Stomach (tissue), 8 donors: ENCODE measurements at regions not wholly inside any gene's neighbourhood (a gene's known extent, or its start where the extent isn't known, plus 50 kb on each side); places are given as distances from the start of the nearest gene placed in this dataset.
"Not testable (repeated sequence)": the region's sequence is repeated elsewhere in the genome, so short reads cannot be mapped to it uniquely, and the experiment has no call there.

Source experiments
- DNase-seq, 2 donors: peaks; one replicate each; pipeline versions ENCODE4 v3.0.0 to v3.0.0-alpha.2; 2013 to 2019
- H3K27ac ChIP-seq, 5 donors: fragments of 200-600 bp in 4 of 5; sonication (generic) in 4 of 5; one replicate each; pipeline ENCODE4 v1.5.1; 2013 to 2019; ENCODE audit warnings: mild to moderate bottlenecking in 1 of 5, moderate library complexity in 1 of 5
- H3K27me3 ChIP-seq, 3 donors: fragments of 200-600 bp; sonication (generic); one replicate each; pipeline ENCODE4 v1.5.1; 2017 to 2019; ENCODE audit warnings: mixed run types in 1 of 3
- H3K36me3 ChIP-seq, 4 donors: fragments of 200-600 bp; sonication (generic); 1 replicate in 3 of 4; 2 replicates in 1 of 4; pipeline ENCODE4 v1.5.1; 2016 to 2019
- H3K4me1 ChIP-seq, 4 donors: fragments of 200-600 bp; sonication (generic); one replicate each; pipeline ENCODE4 v1.5.1; 2016 to 2019
- H3K4me3 ChIP-seq, 4 donors: fragments of 200-600 bp; sonication (generic) in 3 of 4; one replicate each; pipeline ENCODE4 v1.5.1; 2016 to 2019; ENCODE audit warnings: mild to moderate bottlenecking in 1 of 4
- H3K9me3 ChIP-seq, 4 donors: fragments of 200-600 bp; sonication (generic); one replicate each; pipeline ENCODE4 v1.5.1; 2016 to 2019
- EP300 ChIP-seq: sonication (generic); formaldehyde crosslinking; IDR thresholded peaks from one replicate; pipeline ENCODE4 v1.6.1; 2017; ENCODE audit warnings: antibody characterized with exemption
- POLR2A ChIP-seq, 4 donors: fragments of 450-650 bp; IDR thresholded peaks; one replicate each; pipeline ENCODE4 v1.6.1; 2016; ENCODE audit warnings: antibody characterized with exemption in 4 of 4, control low read depth in 2 of 4, mild to moderate bottlenecking in 1 of 4, moderate library complexity in 1 of 4
- POLR2AphosphoS5 ChIP-seq, 3 donors: sonication (generic); formaldehyde crosslinking; IDR thresholded peaks; one replicate each; pipeline ENCODE4 v1.6.1; 2016; ENCODE audit warnings: antibody characterized with exemption in 3 of 3
- WGBS, 5 donors: extraction: QIAGEN DNeasy Blood & Tissue Kit in 3 of 5; methylation state at CpG; one replicate each; pipeline versions ENCODE4 v1.1.5 to v1.1.7; 2013 to 2018; 5-methylcytosine and 5-hydroxymethylcytosine counted together
- intact Hi-C: fragments of 100-400 bp; cut with DNase I; formaldehyde crosslinking; loops from one replicate; pipeline ENCODE4 v1.15.1; 2023; ENCODE audit warnings: low total_unique reads
- TF ChIP-seq, protein P1 (sequence below), 7 experiments: fragments of 450-650 bp in 4 of 7; fragments of 200-600 bp in 3 of 7; sonication (generic) in 3 of 7; IDR thresholded peaks; one replicate each; pipeline ENCODE4 v1.5.1; 2016 to 2019; ENCODE audit warnings: antibody characterized with exemption in 7 of 7, control low read depth in 2 of 7, mild to moderate bottlenecking in 1 of 7
- donor health status: healthy with polysubstance abuse.
- donor health status: Bipolar disorder and iron deficiency.
- donor health status: healthy.

DNA sequence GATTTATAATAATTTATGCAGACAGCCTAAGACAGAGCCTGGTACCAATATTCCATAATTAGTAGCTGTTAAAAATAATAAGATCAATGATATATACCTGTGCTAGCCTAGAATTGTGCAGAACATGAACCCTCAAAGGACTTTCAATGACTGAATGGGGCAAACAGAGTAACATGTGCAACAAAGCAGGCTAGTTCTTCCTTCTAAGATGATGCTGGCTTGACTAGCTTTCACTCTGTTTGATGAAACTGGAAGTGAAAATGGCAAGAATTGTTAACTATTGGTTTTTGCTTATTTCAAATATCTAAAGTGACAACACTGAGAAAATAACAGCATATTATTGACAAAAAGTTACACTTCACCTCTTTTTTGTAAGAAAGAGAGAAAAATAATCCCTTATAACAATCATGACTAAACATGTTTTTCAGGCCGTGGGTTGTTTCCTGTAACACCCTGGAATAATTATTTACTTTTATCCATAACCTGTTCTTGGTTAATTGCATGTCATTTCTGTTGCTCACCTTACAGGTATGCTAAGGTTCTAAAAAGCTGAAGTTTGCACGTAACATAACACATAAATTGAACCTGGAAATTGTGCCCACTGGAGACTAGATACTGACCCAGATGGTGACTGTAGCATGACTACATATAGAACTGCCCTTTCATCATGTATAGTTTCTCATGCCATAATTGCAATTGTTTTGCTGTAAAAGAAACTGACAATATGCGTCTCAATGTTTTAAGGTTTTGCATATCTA is 108.7 kb downstream of the C18orf54 start:
- H3K9me3 ChIP-seq, result peaks cover 0 to 7% (median 2%) of the 10 kb centered on the region in 4 donors
- TF ChIP-seq POLR2AphosphoS5 (IDR thresholded peaks at IDR 0.05) (no peak), POLR2A (IDR thresholded peaks at IDR 0.05) (no peak), EP300 (no peak)
- TF ChIP-seq, protein P1, sequence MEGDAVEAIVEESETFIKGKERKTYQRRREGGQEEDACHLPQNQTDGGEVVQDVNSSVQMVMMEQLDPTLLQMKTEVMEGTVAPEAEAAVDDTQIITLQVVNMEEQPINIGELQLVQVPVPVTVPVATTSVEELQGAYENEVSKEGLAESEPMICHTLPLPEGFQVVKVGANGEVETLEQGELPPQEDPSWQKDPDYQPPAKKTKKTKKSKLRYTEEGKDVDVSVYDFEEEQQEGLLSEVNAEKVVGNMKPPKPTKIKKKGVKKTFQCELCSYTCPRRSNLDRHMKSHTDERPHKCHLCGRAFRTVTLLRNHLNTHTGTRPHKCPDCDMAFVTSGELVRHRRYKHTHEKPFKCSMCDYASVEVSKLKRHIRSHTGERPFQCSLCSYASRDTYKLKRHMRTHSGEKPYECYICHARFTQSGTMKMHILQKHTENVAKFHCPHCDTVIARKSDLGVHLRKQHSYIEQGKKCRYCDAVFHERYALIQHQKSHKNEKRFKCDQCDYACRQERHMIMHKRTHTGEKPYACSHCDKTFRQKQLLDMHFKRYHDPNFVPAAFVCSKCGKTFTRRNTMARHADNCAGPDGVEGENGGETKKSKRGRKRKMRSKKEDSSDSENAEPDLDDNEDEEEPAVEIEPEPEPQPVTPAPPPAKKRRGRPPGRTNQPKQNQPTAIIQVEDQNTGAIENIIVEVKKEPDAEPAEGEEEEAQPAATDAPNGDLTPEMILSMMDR (IDR thresholded peaks at IDR 0.05), result no peak
- intact Hi-C loops, result no loop called here
- H3K27me3 ChIP-seq, result no peaks in the 10 kb centered on the region
- H3K36me3 ChIP-seq, result no peaks in the 10 kb centered on the region
- 81 to 87% (median 85%) methylated on average over 3 of the region's 3 CpGs for WGBS, 5 donors
- no peak for DNase-seq
- no peak overlapping the region for H3K4me3 ChIP-seq
- no peak overlapping the region for H3K27ac ChIP-seq
- H3K4me1 ChIP-seq, result no peaks in the 10 kb centered on the region

DNA sequence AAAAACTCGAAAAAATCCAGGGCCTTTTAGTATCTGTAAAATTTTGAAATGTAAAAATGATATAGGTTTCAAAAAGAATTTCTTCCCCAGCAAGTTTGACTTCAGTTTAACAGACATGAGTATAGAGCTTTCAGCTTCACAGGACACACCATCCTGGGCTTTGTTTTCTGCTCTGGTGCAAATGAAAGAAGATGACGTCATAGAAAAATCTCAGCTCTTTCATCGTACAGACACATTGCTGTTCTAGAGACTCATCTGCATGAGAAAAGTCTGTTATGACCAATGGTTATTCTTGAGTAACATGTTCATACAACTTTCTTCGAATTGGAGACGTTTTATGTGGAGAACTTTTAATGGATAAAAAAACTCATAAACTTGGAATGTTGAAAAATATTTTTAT is 111.7 kb upstream of the DYNAP start:
- TF ChIP-seq, protein P1 (IDR thresholded peaks at IDR 0.05), result no peak
- no peak for TF ChIP-seq EP300
- TF ChIP-seq POLR2A (IDR thresholded peaks at IDR 0.05), result no peak
- TF ChIP-seq POLR2AphosphoS5 (IDR thresholded peaks at IDR 0.05), result no peak
- intact Hi-C loops, result no loop called here
- Histone ChIP-seq H3K9me3 (no peaks in the 10 kb centered on the region), H3K4me3 (no peak overlapping the region), H3K27me3 (no peaks in the 10 kb centered on the region), H3K36me3 (no peaks in the 10 kb centered on the region), H3K4me1 (no peaks in the 10 kb centered on the region), H3K27ac (no peak overlapping the region)
- WGBS, 5 donors, result 66 to 73% (median 67%) methylated on average over 5 of the region's 5 CpGs
- DNase-seq, result peak in 1 of 2 donors; percentile 3

DNA sequence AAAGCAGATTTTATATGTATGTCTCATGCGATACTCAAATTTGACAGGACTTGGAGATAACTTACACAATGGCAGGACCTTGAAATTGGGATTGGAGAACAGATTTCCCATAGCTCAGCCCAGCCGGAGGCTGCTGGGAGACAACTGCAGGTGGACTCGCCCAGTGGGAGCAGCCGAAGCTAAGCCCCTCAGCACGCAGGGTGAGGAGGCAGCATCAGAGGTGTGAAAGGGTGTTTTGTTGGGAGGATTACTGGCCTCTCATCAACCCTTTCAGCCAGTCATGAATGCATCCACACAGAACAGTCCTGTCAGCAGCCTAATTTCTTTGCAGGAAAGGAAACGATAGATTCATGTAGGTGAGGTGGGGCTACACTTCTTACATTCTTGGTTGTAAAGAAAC is 110.4 kb upstream of the DYNAP start:
- intact Hi-C loops, result no loop called here
- no peak overlapping the region for H3K4me3 ChIP-seq
- H3K27ac ChIP-seq, result no peak overlapping the region
- TF ChIP-seq, protein P1 (IDR thresholded peaks at IDR 0.05), result no peak
- TF ChIP-seq POLR2A (IDR thresholded peaks at IDR 0.05) (no peak), POLR2AphosphoS5 (IDR thresholded peaks at IDR 0.05) (no peak), EP300 (no peak)
- no peaks in the 10 kb centered on the region for H3K9me3 ChIP-seq
- DNase-seq, result no peak
- no peaks in the 10 kb centered on the region for H3K27me3 ChIP-seq
- H3K36me3 ChIP-seq, result no peaks in the 10 kb centered on the region
- H3K4me1 ChIP-seq, result no peaks in the 10 kb centered on the region
- WGBS, 5 donors, result 59 to 67% (median 64%) methylated on average over 6 of the region's 6 CpGs

DNA sequence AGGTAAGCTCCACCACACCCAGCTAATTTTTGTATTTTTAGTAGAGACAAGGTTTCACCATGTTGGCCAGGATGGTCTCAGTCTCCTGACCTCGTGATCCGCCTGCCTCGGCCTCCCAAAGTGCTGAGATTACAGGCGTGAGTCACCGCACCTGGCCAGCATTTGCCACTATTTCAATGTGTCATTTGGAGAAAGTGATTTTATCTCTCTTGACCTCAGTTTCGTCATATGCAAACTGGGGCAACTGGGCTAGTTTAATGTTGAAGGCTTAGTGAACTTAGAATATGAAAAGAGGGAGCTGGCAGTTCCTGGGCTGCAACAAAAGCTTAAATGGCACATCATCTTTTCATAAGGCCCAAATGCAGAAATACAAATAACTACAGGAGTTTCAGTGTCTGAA is 88.6 kb upstream of the DYNAP start:
- H3K4me3 ChIP-seq, H3K27ac ChIP-seq, H3K36me3 ChIP-seq, intact Hi-C loops, H3K4me1 ChIP-seq, H3K27me3 ChIP-seq, DNase-seq: not testable (repeated sequence)
- peaks cover 0 to 11% (median 0%) of the 10 kb centered on the region in 4 donors for H3K9me3 ChIP-seq
- 79 to 92% (median 86%) methylated on average over 6 of the region's 6 CpGs for WGBS, 5 donors

DNA sequence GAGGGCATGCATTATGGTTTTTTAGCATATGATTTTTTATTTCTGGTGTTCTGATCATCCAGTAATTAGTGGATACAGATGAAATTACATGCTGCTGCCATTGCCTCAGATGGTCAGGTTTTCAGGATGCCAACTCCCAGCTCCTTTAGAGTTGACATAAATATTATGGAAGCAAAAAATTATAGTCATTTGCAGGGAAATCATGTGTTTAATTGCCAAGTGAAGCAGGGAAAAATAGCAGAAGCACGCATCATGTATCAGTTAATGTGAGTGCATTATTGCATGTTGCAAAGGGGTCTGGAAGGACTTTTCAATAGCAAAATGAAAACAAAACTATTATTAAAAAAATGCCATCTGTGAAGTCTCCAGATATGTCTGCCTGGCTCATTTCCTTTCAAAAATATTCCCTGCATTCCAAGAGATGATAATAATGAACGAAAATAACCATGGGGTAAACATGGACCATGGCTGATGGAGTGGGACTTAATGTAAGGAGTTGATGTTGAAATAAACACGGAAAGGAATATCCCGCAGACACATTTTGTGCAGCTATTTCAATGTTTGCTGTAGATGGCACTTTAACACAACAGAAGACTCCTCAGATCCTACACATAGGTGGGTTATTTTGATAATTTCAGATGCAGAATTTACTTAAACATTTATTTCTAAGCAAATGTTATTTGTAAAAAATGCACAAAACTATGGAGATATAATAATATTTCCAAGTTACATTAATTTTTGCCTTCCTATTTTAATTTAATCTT is 87.7 kb upstream of the DYNAP start:
- intact Hi-C loops, result no loop called here
- no peaks in the 10 kb centered on the region for H3K36me3 ChIP-seq
- H3K9me3 ChIP-seq, result peaks cover 0 to 11% (median 0%) of the 10 kb centered on the region in 4 donors
- no peaks in the 10 kb centered on the region for H3K4me1 ChIP-seq
- 60 to 77% (median 72%) methylated on average over 4 of the region's 4 CpGs for WGBS, 5 donors
- no peak overlapping the region for H3K27ac ChIP-seq
- DNase-seq, result no peak
- TF ChIP-seq POLR2AphosphoS5 (IDR thresholded peaks at IDR 0.05), result no peak
- TF ChIP-seq, protein P1 (IDR thresholded peaks at IDR 0.05), result no peak
- no peak for TF ChIP-seq EP300
- H3K4me3 ChIP-seq, result no peak overlapping the region
- H3K27me3 ChIP-seq, result no peaks in the 10 kb centered on the region
